Parathyroid adenoma (tissue), 2 donors: ENCODE measurements at regions not wholly inside any gene's neighbourhood (a gene's known extent, or its start where the extent isn't known, plus 50 kb on each side); places are given as distances from the start of the nearest gene placed in this dataset.
"Not testable (repeated sequence)": the region's sequence is repeated elsewhere in the genome, so short reads cannot be mapped to it uniquely, and the experiment has no call there.

ENCODE experiments used
- H2AFZ ChIP-seq: fragments of 300-600 bp; sonication (generic); one replicate; pipeline ENCODE4 v1.7.0; 2017; ENCODE audit warnings: antibody characterized with exemption, mild to moderate bottlenecking
- H3K27ac ChIP-seq: fragments of 300-600 bp; sonication (generic); one replicate; pipeline ENCODE4 v1.7.0; 2017
- H3K27me3 ChIP-seq: fragments of 300-600 bp; sonication (generic); one replicate; pipeline ENCODE4 v1.7.0; 2017; ENCODE audit warnings: low read length; ENCODE audit not compliant: control insufficient read depth, insufficient read depth
- H3K36me3 ChIP-seq: fragments of 300-600 bp; sonication (generic); one replicate; pipeline ENCODE4 v1.7.0; 2017; ENCODE audit warnings: low read length; ENCODE audit not compliant: control insufficient read depth, insufficient read depth
- H3K4me1 ChIP-seq: fragments of 300-600 bp; sonication (generic); one replicate; pipeline ENCODE4 v1.7.0; 2017; ENCODE audit warnings: control low read depth
- H3K4me2 ChIP-seq: fragments of 300-600 bp; sonication (generic); one replicate; pipeline ENCODE4 v1.7.0; 2017; ENCODE audit warnings: low read length
- H3K4me3 ChIP-seq: fragments of 300-600 bp; sonication (generic); one replicate; pipeline ENCODE4 v1.7.0; 2017; ENCODE audit warnings: low read depth, low read length
- H3K79me2 ChIP-seq: fragments of 300-600 bp; sonication (generic); one replicate; pipeline ENCODE4 v1.7.0; 2017; ENCODE audit warnings: control low read depth
- H3K9ac ChIP-seq: fragments of 300-600 bp; sonication (generic); one replicate; pipeline ENCODE4 v1.7.0; 2017; ENCODE audit warnings: mild to moderate bottlenecking
- H3K9me3 ChIP-seq: fragments of 300-600 bp; sonication (generic); one replicate; pipeline ENCODE4 v1.7.0; 2017; ENCODE audit warnings: low read length; ENCODE audit not compliant: control insufficient read depth
- CTCF ChIP-seq: fragments of 300-600 bp; sonication (generic); IDR thresholded peaks from one replicate; pipeline ENCODE4 v1.7.0; 2017; ENCODE audit warnings: antibody characterized with exemption, mild to moderate bottlenecking
- donor health status: primary hyperparathyroidism.

- Histone ChIP-seq H3K4me1 (no peaks in the 10 kb centered on the region), H3K4me2 (no peak overlapping the region), H3K9me3 (no peaks in the 10 kb centered on the region), H2AFZ (no peak overlapping the region), H3K27ac (no peak overlapping the region), H3K4me3 (no peak overlapping the region), H3K36me3 (no peaks in the 10 kb centered on the region), H3K9ac (no peak overlapping the region), H3K79me2 (no peaks in the 10 kb centered on the region), H3K27me3 (no peaks in the 10 kb centered on the region)
- TF ChIP-seq CTCF = no peak
These were observed 69.6 kb upstream of the ZNF98 start for GRCh38 chr19:22491746-22492145.

- H3K36me3 ChIP-seq, H3K4me1 ChIP-seq, H3K9ac ChIP-seq, H3K79me2 ChIP-seq, H3K27ac ChIP-seq, H2AFZ ChIP-seq, H3K4me2 ChIP-seq, H3K27me3 ChIP-seq, H3K9me3 ChIP-seq, H3K4me3 ChIP-seq: not testable (repeated sequence)
These were observed 61.4 kb upstream of the ZNF98 start for GRCh38 chr19:22483514-22483913.

GRCh38 chr19:22472180-22472637 lies 50.1 kb upstream of the ZNF98 start:
- Histone ChIP-seq H3K9me3 (peaks cover 15% of the 10 kb centered on the region), H3K4me1 (no peaks in the 10 kb centered on the region), H3K27ac (no peak overlapping the region), H3K36me3 (peaks cover 17% of the 10 kb centered on the region), H3K79me2 (no peaks in the 10 kb centered on the region), H2AFZ (no peak overlapping the region), H3K4me2 (no peak overlapping the region), H3K9ac (no peak overlapping the region), H3K27me3 (no peaks in the 10 kb centered on the region), H3K4me3 (no peak overlapping the region)
- TF ChIP-seq CTCF = no peak
